CD4-positive, alpha-beta T cell treated with Interleukin-15 for 1 hour (primary cell): ENCODE measurements at regions not wholly inside any gene's neighbourhood (a gene's known extent, or its start where the extent isn't known, plus 50 kb on each side); places are given as distances from the start of the nearest gene placed in this dataset.

ENCODE experiments used
- DNase-seq: peaks from one replicate; pipeline ENCODE4 v3.0.0-alpha.2; 2020

GRCh38 chr3:56923526-56924224 lies 121.9 kb upstream of the ARHGEF3 start:
- peak; percentile 74 for DNase-seq

GRCh38 chr3:56921573-56922453 lies 120.1 kb upstream of the ARHGEF3 start:
- peak; percentile 33 for DNase-seq

GRCh38 chr3:56919797-56920195 lies 118.0 kb upstream of the ARHGEF3 start:
- DNase-seq: no peak

GRCh38 chr3:56919137-56919796 lies 117.5 kb upstream of the ARHGEF3 start:
- DNase-seq: no peak

GRCh38 chr3:56918111-56918568 lies 116.4 kb upstream of the ARHGEF3 start:
- DNase-seq: peak; percentile 44

GRCh38 chr3:56917361-56918110 lies 115.8 kb upstream of the ARHGEF3 start:
- peak; percentile 27 for DNase-seq

- DNase-seq: no peak
These were observed 115.1 kb upstream of the ARHGEF3 start for GRCh38 chr3:56916716-56917360.

GRCh38 chr3:56915966-56916586 lies 114.3 kb upstream of the ARHGEF3 start:
- peak; percentile 84 for DNase-seq

GRCh38 chr3:56914646-56915045 lies 112.9 kb upstream of the ARHGEF3 start:
- DNase-seq: no peak

- DNase-seq: no peak
These were observed 109.6 kb upstream of the ARHGEF3 start for GRCh38 chr3:56911363-56911762.

- no peak for DNase-seq
These were observed 107.6 kb upstream of the ARHGEF3 start for GRCh38 chr3:56909349-56909748.

- no peak for DNase-seq
These were observed 106.3 kb upstream of the ARHGEF3 start for GRCh38 chr3:56908004-56908403.

- no peak for DNase-seq
These were observed 102.9 kb upstream of the ARHGEF3 start for GRCh38 chr3:56904552-56905215.

- no peak for DNase-seq
These were observed 101.6 kb upstream of the ARHGEF3 start for GRCh38 chr3:56903231-56903782.

GRCh38 chr3:56902468-56903160 lies 100.9 kb upstream of the ARHGEF3 start:
- DNase-seq: no peak

GRCh38 chr3:56900801-56901200 lies 99.1 kb upstream of the ARHGEF3 start:
- DNase-seq: no peak

GRCh38 chr3:56899851-56900250 lies 98.1 kb upstream of the ARHGEF3 start:
- DNase-seq: no peak

- no peak for DNase-seq
These were observed 97.3 kb upstream of the ARHGEF3 start for GRCh38 chr3:56899078-56899477.

GRCh38 chr3:56896357-56896756 lies 94.6 kb upstream of the ARHGEF3 start:
- no peak for DNase-seq

- no peak for DNase-seq
These were observed 93.2 kb upstream of the ARHGEF3 start for GRCh38 chr3:56894881-56895431.
